ENCODE measurements at regions not wholly inside any gene's neighbourhood (a gene's known extent, or its start where the extent isn't known, plus 50 kb on each side); places are given as distances from the start of the nearest gene placed in this dataset.
"Not testable (repeated sequence)": the region's sequence is repeated elsewhere in the genome, so short reads cannot be mapped to it uniquely, and the experiment has no call there.

DNA sequence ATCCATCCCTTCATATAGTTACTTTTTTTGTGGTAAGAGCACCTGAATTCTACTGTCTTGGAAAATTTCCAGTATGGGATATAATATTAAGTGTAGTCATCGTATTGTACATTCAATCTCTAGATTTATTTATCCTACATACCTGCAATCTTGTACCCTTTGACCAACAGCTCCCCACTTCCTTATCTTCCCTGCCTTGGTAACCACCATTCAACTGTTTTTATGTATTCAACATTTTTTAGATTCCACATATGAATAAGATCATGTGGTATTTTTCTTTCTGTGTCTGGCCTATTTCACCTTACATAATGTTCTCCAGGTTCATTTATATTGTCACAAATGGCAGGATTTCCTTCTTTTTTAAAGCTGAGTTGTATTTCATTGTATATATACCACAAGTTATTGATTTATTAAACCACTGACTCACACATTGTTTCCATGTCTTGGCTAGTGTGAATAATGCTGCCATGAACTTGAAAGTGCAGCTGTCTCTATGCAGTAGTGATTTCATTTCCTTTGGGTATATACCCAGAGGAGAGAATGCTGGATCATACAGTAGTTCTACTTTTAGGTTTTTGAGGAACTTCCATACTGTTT lies 572.5 kb downstream of the MAGEB5 start:
- no peak overlapping the region for H3K4me3 ChIP-seq
- H3K4me1 ChIP-seq: no peaks in the 10 kb centered on the region
- no peaks in the 10 kb centered on the region for H3K36me3 ChIP-seq
- TF ChIP-seq POLR2AphosphoS5 (IDR thresholded peaks at IDR 0.05; ENCODE audit: insufficient read depth in 1 of 2, low read depth in 1 of 2): no peak
- H3K27me3 ChIP-seq: no peaks in the 10 kb centered on the region
- no peak for DNase-seq (ENCODE audit: extremely low spot score in 2 of 2)
- H3K27ac ChIP-seq: no peak overlapping the region
- no peaks in the 10 kb centered on the region for H3K9me3 ChIP-seq
- intact Hi-C loops (cut with DNase I): no loop called here

DNA sequence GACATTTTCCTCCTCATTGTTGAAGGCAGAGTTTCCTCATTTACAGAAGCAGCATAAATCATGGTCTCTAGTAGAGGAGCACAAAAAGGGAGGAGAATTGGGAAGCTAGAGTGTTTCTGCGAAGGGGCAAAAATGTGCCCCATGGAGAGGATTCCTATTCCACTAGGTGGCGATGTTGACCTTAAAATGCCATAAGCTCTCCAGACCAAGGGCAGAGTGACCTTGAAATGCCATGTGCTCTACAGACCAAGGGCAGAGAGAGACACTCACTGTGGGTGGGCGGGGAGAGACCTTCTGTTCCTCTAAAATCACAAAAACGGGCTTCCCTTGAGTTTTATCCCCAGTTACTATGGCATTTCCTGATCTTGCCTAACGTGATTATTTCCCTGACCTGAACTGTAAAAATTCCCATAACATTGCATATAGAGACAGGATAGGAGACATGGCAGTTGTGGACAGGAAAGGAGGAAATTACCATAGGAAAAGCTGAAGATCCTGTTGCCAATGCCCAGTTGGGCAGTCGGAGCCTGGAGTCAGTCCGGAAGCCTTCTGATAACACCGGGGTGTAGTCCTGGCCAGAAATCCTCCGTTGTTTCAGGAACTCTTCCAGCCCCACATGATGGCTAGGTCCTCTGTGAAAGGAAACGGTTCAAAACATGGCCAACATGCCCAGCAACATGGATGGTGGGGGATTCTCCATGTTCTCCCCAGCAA lies 567.7 kb downstream of the MAGEB5 start:
- H3K4me3 ChIP-seq: no peak overlapping the region
- no peak overlapping the region for H3K27ac ChIP-seq
- no peaks in the 10 kb centered on the region for H3K36me3 ChIP-seq
- H3K9me3 ChIP-seq: no peaks in the 10 kb centered on the region
- no peaks in the 10 kb centered on the region for H3K4me1 ChIP-seq
- TF ChIP-seq CTCF (IDR thresholded peaks at IDR 0.05): peak in 1 of 3 experiments; percentile 10
- no peak for TF ChIP-seq POLR2A (IDR thresholded peaks at IDR 0.05)
- no peak for TF ChIP-seq POLR2AphosphoS5 (IDR thresholded peaks at IDR 0.05; ENCODE audit: insufficient read depth in 1 of 2, low read depth in 1 of 2)
- intact Hi-C loops (cut with DNase I): no loop called here
- H3K27me3 ChIP-seq: no peaks in the 10 kb centered on the region
- DNase-seq (ENCODE audit: extremely low spot score in 2 of 2): no peak

DNA sequence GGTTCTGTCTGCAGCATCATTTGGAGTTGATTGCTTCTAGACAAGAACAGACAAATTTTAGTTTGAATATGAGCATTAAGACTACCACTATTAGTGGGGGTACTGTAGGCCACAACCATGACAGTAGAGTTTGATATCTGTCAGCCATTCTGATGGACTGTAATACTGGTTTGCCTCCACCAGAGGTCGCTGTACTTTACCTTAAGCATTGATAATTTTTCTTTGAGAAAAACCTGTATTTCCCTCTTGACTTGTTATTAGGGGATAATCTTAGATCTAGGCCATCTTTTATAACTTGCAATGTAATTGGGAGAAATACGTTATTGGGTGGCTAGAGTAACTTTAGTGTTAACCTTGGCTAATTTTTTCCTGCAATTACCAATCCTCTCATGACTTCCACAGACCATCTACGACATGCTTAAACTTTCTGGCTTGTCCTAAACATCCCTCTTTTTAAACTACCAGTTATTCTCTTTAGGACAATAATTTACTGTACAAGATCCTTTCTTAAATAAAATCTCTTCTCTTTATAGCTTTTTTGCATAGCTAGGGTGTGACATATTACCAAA lies 562.4 kb downstream of the MAGEB5 start:
- Histone ChIP-seq H3K9me3 (no peaks in the 10 kb centered on the region), H3K27me3 (no peaks in the 10 kb centered on the region), H3K36me3 (no peaks in the 10 kb centered on the region), H3K4me1 (no peaks in the 10 kb centered on the region), H3K27ac (no peak overlapping the region), H3K4me3 (no peak overlapping the region)
- intact Hi-C loops (cut with DNase I): no loop called here
- DNase-seq (ENCODE audit: extremely low spot score in 2 of 2): no peak
- no peak for TF ChIP-seq CTCF (IDR thresholded peaks at IDR 0.05)

- Histone ChIP-seq H3K4me1 (no peaks in the 10 kb centered on the region), H3K27ac (no peak overlapping the region), H3K36me3 (no peaks in the 10 kb centered on the region), H3K27me3 (no peaks in the 10 kb centered on the region), H3K4me3 (no peak overlapping the region), H3K9me3 (no peaks in the 10 kb centered on the region)
- TF ChIP-seq CTCF (IDR thresholded peaks at IDR 0.05) (no peak), POLR2A (IDR thresholded peaks at IDR 0.05) (no peak), POLR2AphosphoS5 (IDR thresholded peaks at IDR 0.05; ENCODE audit: insufficient read depth in 1 of 2, low read depth in 1 of 2) (no peak)
- no peak for DNase-seq (ENCODE audit: extremely low spot score in 2 of 2)
- intact Hi-C loops (cut with DNase I): no loop called here
These were observed 546.3 kb downstream of the MAGEB5 start for GRCh38 chrX:26762253-26762652.

- H3K9me3 ChIP-seq; H3K4me3 ChIP-seq; H3K27ac ChIP-seq; H3K4me1 ChIP-seq; DNase-seq (ENCODE audit: extremely low spot score in 2 of 2); intact Hi-C loops (cut with DNase I); H3K27me3 ChIP-seq; H3K36me3 ChIP-seq: not testable (repeated sequence)
These were observed 539.8 kb downstream of the MAGEB5 start for GRCh38 chrX:26755760-26756159.

GRCh38 chrX:26747877-26748276 lies 531.9 kb downstream of the MAGEB5 start:
- no peak overlapping the region for H3K4me3 ChIP-seq
- H3K27me3 ChIP-seq: no peaks in the 10 kb centered on the region
- no peaks in the 10 kb centered on the region for H3K9me3 ChIP-seq
- DNase-seq (ENCODE audit: extremely low spot score in 2 of 2): no peak
- H3K4me1 ChIP-seq: no peaks in the 10 kb centered on the region
- intact Hi-C loops (cut with DNase I): no loop called here
- no peak overlapping the region for H3K27ac ChIP-seq
- H3K36me3 ChIP-seq: no peaks in the 10 kb centered on the region
- no peak for TF ChIP-seq CTCF (IDR thresholded peaks at IDR 0.05)
- TF ChIP-seq POLR2AphosphoS5 (IDR thresholded peaks at IDR 0.05; ENCODE audit: insufficient read depth in 1 of 2, low read depth in 1 of 2): no peak
- TF ChIP-seq POLR2A (IDR thresholded peaks at IDR 0.05): no peak

Data from vagina (tissue), 2 donors.